Stimulated activated CD4-positive, alpha-beta T cell treated with anti-CD3 and anti-CD28 coated beads, Interleukin-2, amount 100 ng/mL, for 48 hours (primary cell): ENCODE measurements at regions not wholly inside any gene's neighbourhood (a gene's known extent, or its start where the extent isn't known, plus 50 kb on each side); places are given as distances from the start of the nearest gene placed in this dataset.

ENCODE experiments used
- DNase-seq, 2 donors: peaks; one replicate each; pipeline ENCODE4 v3.0.0-alpha.2; 2020

- DNase-seq: no peak
Observed at GRCh38 chr20:24256307-24256706, 213.1 kb upstream of the SYNDIG1 start.

GRCh38 chr20:24254480-24254879, 214.9 kb upstream of the SYNDIG1 start:
- no peak for DNase-seq

GRCh38 chr20:24253321-24253720, 216.1 kb upstream of the SYNDIG1 start:
- no peak for DNase-seq

DNA sequence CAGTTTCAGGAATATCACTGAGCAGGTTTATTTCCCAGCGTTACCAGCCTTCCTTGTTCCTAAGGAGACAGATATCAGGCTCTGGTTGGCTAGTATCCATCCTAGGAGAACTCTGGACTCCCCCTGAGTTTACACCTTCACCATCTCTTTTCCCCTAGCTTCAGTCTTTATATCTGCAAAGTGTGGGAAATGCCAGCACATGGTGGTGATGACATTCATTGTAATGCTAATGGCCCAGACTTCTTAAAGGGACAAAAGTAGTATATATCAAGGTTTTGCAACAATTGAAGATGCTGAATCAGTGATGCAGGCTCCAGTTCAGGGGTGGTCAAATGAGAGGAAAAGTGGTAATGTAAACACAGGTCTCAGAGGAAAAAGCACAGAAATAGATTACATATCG, 224.3 kb upstream of the SYNDIG1 start:
- no peak for DNase-seq

DNA sequence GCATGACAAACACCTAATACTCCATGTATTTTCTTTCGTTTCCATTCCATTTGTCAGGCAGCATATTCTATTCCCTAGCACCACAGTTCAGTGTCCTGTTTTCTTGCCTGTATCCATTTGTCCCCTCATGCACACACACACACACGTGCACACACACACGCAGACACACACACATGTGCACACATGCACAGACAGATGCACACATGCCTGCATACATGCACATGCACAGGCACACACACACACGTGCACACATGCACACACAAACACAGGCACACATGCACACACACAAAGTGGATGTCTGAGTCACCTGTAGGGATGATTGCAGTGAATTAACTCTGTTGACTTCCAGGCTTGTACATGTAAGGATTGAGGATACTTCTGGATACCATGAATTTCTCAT, 226.7 kb upstream of the SYNDIG1 start:
- DNase-seq: no peak

DNA sequence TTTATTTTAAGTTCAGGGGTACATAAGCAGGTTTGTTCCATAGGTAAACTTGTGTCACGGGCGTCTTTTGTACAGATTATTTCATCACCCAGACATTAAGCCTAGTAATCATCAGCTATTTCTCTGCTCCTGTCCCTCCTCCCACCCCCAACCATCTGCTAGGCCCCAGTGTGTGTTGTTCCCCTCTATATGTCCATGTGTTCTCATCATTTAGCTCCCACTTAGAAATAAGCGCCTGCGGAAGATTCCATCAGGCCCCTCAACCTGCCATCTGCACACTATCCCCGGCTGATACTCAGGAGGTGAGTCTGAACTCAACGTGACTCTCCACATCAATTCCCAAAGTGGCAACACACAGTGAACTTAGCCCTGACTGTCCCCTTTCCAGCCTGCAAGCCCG, 228.0 kb upstream of the SYNDIG1 start:
- DNase-seq: no peak

- DNase-seq: no peak
Observed at GRCh38 chr20:24236963-24237362, 232.5 kb upstream of the SYNDIG1 start.

- no peak for DNase-seq
Observed at GRCh38 chr20:24236201-24236600, 233.2 kb upstream of the SYNDIG1 start.

DNA sequence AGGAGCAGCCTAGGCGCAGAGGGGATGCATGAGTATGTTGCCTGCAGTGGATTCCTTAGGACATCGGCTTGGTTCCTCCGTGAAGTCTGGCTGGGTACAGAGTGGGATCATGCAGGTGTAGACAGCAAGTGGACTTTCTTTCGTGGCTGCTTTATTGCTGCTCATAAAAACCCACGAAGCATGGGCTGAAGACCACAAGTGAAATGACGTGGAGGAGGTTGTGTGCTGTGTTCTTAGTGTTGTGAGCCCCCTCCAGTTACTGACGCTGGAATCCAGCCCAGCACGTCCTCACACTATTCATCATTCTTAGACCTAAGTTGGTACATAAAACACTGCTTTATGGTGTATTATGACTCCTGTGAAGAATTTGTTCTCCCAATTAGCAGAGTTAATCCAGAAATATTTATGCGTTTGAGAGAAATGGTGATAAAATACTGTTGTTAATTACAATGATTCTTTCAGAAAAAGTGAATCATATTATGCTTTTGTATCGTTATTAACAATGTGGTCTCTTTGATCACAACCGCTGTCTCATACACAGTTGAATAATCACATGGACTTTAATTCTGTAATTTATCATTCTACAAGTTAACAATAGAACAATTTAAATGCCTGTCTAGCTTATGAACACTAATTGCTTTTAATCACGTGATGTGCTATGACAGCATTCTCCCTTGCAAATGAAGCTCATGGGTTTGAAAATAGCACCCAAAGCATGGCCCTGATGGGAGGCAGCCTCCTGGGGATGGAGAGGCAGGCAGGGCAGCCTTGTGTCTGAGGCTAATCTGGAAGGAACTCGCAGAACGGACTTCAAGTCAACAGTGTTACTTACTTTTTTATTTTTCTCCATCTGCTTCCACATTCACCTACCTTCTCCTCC, 233.9 kb upstream of the SYNDIG1 start:
- DNase-seq: no peak

GRCh38 chr20:24227600-24227999, 239.0 kb upstream of the GGTLC1 start:
- DNase-seq: no peak

GRCh38 chr20:24212494-24212893, 223.9 kb upstream of the GGTLC1 start:
- DNase-seq: no peak

GRCh38 chr20:24211972-24212371, 223.4 kb upstream of the GGTLC1 start:
- no peak for DNase-seq

DNA sequence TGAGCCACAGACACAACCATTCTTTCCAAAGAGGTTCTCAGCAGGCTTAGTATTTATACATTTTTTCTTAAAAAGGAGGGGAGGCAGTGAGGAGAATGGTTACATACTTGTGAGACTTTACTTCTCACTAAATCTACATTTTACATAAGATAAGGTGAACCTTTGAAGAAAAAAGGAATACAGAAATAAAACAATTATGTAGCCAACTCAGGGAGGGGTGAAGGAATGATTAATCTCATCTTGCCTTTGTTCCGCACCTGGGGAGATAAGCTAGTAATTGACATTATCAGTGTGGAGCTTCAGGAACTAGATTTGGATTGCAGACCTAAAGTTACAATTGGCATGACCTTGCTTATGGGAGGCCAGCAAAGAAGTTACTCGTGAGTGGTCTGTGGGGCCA, 221.8 kb upstream of the GGTLC1 start:
- no peak for DNase-seq

DNA sequence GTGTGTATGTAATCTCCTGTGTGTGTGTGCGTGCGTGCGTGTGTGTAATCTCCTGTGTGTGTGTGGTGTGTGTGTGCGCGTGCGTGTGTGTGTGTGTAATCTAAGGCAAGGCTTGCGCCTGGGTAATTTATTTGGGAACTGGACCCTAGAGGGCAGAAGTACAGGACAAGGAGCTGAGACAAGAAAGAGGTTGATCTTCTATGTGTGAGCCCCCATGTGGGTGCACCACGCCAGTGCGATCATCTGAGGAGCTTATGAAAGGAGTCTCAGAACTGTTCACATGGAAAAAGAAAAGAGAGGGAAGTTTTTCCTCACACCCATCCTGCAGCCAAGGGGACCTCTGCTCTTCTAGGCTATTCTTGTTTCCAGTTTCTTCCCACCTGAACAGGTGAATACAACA, 220.1 kb upstream of the GGTLC1 start:
- no peak for DNase-seq

DNA sequence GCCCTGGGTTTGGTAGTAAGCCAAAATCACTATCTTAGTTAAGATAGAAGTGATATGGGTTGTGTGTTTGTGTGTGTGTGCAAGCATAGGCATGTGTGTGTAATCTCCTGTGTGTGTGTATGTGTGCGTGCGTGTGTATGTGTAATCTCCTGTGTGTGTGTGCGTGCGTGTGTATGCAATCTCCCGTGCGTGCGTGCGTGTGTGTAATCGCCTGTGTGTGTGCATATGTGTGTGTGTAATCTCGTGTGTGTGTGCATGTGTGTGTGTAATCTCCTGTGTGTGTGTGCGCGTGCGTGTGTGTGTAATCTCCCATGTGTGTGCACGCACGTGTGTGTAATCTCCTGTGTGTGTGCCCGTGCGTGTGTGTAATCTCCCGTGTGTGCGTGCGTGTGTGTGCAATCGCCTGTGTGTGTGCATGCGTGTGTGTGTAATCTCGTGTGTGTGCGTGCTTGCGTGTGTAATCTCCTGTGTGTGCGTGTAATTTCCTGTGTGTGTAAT, 219.3 kb upstream of the GGTLC1 start:
- DNase-seq: no peak

GRCh38 chr20:24206995-24207394, 218.4 kb upstream of the GGTLC1 start:
- DNase-seq: no peak

GRCh38 chr20:24203526-24204183, 215.1 kb upstream of the GGTLC1 start:
- no peak for DNase-seq

GRCh38 chr20:24199501-24199900, 210.9 kb upstream of the GGTLC1 start:
- DNase-seq: no peak

DNA sequence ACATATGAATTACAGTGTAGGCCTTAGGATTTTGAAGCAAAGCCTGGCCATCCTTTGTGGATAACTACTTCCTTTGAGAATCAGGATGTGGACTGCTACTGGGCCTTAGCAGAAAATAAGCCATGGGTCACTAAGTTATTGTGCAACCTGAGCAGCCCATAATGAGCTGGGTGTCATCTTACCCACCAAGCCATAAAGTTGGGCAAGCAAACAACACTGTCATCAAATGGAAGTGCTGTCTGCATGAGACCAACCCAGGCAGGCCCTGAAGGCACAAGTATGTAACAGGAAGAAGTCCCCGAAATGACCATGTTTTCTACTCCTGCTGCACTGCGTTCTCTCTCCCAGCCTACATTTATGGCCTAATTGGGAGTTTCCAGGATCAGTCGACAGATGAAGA, 205.6 kb upstream of the GGTLC1 start:
- no peak for DNase-seq

DNA sequence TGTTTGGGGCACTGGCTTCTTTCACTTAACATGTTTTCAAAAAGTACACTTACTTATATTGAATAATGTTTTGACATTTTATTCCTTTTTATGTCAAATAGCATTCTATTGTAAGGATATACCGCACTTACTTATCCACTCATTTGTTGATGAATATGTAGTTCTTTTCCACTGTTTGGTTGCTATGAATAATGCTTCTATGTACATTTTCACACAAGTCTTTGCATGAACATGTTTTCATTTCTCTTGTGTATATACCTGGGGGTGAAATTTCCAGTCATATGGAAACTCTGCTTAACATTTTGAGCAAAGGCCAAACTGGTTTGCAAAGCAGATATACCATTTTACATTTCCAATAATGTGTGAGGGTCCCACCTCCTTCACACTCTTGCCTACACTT, 202.3 kb upstream of the GGTLC1 start:
- no peak for DNase-seq

DNA sequence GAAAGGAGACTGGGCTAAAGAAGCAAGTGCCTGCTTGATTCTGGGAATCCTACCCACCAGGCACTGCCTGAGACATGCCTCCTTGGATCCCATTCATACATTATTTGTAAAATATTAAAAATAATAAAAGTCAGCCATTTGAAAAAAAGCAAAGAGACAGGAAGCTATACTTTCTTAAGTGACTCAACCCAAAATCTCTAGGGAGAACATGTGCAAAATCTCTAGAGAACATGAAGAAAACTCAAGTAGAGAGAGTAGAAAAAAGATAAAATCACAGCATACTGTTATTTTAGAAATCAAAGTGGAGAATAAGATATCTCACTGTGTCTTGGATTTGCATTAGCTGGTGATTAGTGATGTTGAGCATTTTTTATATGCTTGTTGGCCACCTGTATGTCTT, 197.2 kb upstream of the GGTLC1 start:
- no peak for DNase-seq

- no peak for DNase-seq
Observed at GRCh38 chr20:24181151-24181550, 192.6 kb upstream of the GGTLC1 start.

GRCh38 chr20:24169256-24169655, 180.7 kb upstream of the GGTLC1 start:
- DNase-seq: no peak

DNA sequence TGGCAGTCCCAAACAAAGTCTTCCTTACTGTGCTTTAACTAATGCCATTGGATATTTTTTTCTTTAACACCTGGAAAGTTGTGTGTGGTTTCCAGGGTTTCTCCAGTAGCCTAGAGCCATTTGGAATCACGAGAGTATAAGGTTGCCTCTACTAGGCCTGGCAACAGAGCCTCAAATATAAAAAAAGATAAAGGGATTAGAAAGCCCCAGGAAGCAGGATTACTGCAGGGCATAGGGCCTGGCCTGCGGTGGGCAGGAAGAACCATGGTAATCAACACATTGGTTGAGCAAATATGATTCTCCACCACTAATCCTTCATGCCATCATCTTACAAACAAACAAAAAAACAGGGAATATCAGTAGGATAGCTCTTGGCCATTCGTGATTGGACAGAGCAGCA, 177.8 kb upstream of the GGTLC1 start:
- no peak for DNase-seq

DNA sequence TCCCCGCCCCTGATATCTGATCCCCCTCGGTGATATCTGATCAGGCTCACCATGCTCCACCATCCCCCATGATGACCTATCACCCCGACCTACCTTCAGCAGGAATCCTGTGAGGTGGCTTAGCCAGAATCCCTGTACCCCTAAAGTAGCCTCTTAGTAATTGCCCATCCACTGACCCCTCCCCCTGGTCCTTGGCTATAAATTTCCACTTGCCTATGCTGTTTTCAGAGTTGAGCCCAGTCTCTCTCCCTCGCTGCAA, 177.5 kb upstream of the GGTLC1 start:
- DNase-seq: no peak
